Panc1 (cell line): ENCODE measurements at regions not wholly inside any gene's neighbourhood (a gene's known extent, or its start where the extent isn't known, plus 50 kb on each side); places are given as distances from the start of the nearest gene placed in this dataset.

Experiments used
- CTCF ChIP-seq: fragments of 450-650 bp; IDR thresholded peaks from 2 replicates; pipeline ENCODE4 v1.5.1; 2017; ENCODE audit warnings: mild to moderate bottlenecking
- POLR2AphosphoS5 ChIP-seq: IDR thresholded peaks from 2 replicates; pipeline ENCODE4 v1.6.1; 2012; ENCODE audit warnings: mild to moderate bottlenecking, low read depth, low read length, moderate library complexity
- SIN3A ChIP-seq: IDR thresholded peaks from 2 replicates; pipeline ENCODE4 v1.6.1; 2012; ENCODE audit warnings: low read depth, mild to moderate bottlenecking, low read length, moderate library complexity, borderline replicate concordance; ENCODE audit not compliant: insufficient read depth
- TCF7L2 ChIP-seq: IDR thresholded peaks from 2 replicates; pipeline ENCODE4 v1.6.1; 2011; ENCODE audit warnings: mild to moderate bottlenecking, low read depth, low read length, inconsistent platforms

DNA sequence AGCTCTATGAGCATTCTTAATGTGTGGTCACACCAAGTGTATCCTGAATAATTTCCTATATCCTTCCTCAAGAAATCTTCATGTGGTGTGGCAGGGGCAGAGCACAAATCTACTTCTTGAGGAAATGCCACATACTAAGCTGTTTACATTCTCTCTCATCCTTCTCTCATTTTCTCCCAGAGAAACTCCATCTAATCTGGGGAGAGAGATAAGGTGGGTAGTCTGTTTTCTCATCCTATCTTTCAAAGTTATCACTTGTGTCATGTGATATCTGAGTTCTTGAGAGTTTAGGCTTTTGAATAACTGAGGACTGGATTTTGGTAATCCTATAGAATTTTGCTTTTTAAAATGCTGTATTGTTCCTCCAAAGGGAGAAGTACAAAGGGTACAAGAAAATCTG lies 141.9 kb upstream of the LRRC7 start:
- TF ChIP-seq SIN3A (no peak), CTCF (no peak), TCF7L2 (no peak), POLR2AphosphoS5 (no peak)
